ENCODE measurements at regions not wholly inside any gene's neighbourhood (a gene's known extent, or its start where the extent isn't known, plus 50 kb on each side); places are given as distances from the start of the nearest gene placed in this dataset.

GRCh38 chr3:177764377-177764912, 567.2 kb upstream of the TBL1XR1 start:
- Histone ChIP-seq H3K79me2 (ENCODE audit: control insufficient read depth, low read length) (no peaks in the 10 kb centered on the region), H3K9me2 (replicated peaks; ENCODE audit: control insufficient read depth, low read length) (no peaks in the 10 kb centered on the region), H3K4me2 (ENCODE audit: low read length) (no peak overlapping the region), H3K27me3 (ENCODE audit: control insufficient read depth, low read length) (no peaks in the 10 kb centered on the region), H3K9me3 (ENCODE audit: control insufficient read depth, insufficient read depth, low read length) (no peaks in the 10 kb centered on the region), H3K4me1 (ENCODE audit: control insufficient read depth, low read length) (peaks cover 15% of the 10 kb centered on the region), H3K4me3 (ENCODE audit: low read length) (no peak overlapping the region), H3F3A (ENCODE audit: control insufficient read depth, insufficient read depth) (no peaks in the 10 kb centered on the region), H3K27ac (ENCODE audit: low read depth, low read length) (no peak overlapping the region), H3K36me3 (ENCODE audit: control insufficient read depth, low read length) (no peaks in the 10 kb centered on the region), H4K20me1 (ENCODE audit: control insufficient read depth, insufficient read depth, low read depth, low read length) (no peaks in the 10 kb centered on the region)
- TF ChIP-seq EZH2phosphoT487 (IDR thresholded peaks at IDR 0.05; ENCODE audit: borderline replicate concordance, low read length), result no peak
- TF ChIP-seq CTCF (IDR thresholded peaks at IDR 0.05; ENCODE audit: low read depth, low read length, poor library complexity, severe bottlenecking), result no peak

- H3K27ac ChIP-seq (ENCODE audit: low read depth, low read length), result no peak overlapping the region
- no peaks in the 10 kb centered on the region for H3K9me2 ChIP-seq (replicated peaks; ENCODE audit: control insufficient read depth, low read length)
- no peaks in the 10 kb centered on the region for H3K79me2 ChIP-seq (ENCODE audit: control insufficient read depth, low read length)
- H3K9me3 ChIP-seq (ENCODE audit: control insufficient read depth, insufficient read depth, low read length), result no peaks in the 10 kb centered on the region
- TF ChIP-seq CTCF (IDR thresholded peaks at IDR 0.05; ENCODE audit: low read depth, low read length, poor library complexity, severe bottlenecking) (no peak), EZH2phosphoT487 (IDR thresholded peaks at IDR 0.05; ENCODE audit: borderline replicate concordance, low read length) (no peak)
- no peak overlapping the region for H3K4me2 ChIP-seq (ENCODE audit: low read length)
- H3K27me3 ChIP-seq (ENCODE audit: control insufficient read depth, low read length), result no peaks in the 10 kb centered on the region
- no peaks in the 10 kb centered on the region for H3F3A ChIP-seq (ENCODE audit: control insufficient read depth, insufficient read depth)
- no peak overlapping the region for H3K4me3 ChIP-seq (ENCODE audit: low read length)
- H3K36me3 ChIP-seq (ENCODE audit: control insufficient read depth, low read length), result no peaks in the 10 kb centered on the region
- H3K4me1 ChIP-seq (ENCODE audit: control insufficient read depth, low read length), result peaks cover 15% of the 10 kb centered on the region
- H4K20me1 ChIP-seq (ENCODE audit: control insufficient read depth, insufficient read depth, low read depth, low read length), result no peaks in the 10 kb centered on the region
Measured at GRCh38 chr3:177764933-177765332, 567.7 kb upstream of the TBL1XR1 start.

- Histone ChIP-seq H3K4me1 (ENCODE audit: control insufficient read depth, low read length) (peaks cover 18% of the 10 kb centered on the region), H3K79me2 (ENCODE audit: control insufficient read depth, low read length) (no peaks in the 10 kb centered on the region), H3K9me2 (replicated peaks; ENCODE audit: control insufficient read depth, low read length) (no peaks in the 10 kb centered on the region), H3K27ac (ENCODE audit: low read depth, low read length) (no peak overlapping the region), H3K36me3 (ENCODE audit: control insufficient read depth, low read length) (no peaks in the 10 kb centered on the region), H3K4me2 (ENCODE audit: low read length) (no peak overlapping the region), H3F3A (ENCODE audit: control insufficient read depth, insufficient read depth) (no peaks in the 10 kb centered on the region), H3K27me3 (ENCODE audit: control insufficient read depth, low read length) (no peaks in the 10 kb centered on the region), H3K4me3 (ENCODE audit: low read length) (no peak overlapping the region), H3K9me3 (ENCODE audit: control insufficient read depth, insufficient read depth, low read length) (no peaks in the 10 kb centered on the region), H4K20me1 (ENCODE audit: control insufficient read depth, insufficient read depth, low read depth, low read length) (no peaks in the 10 kb centered on the region)
- TF ChIP-seq EZH2phosphoT487 (IDR thresholded peaks at IDR 0.05; ENCODE audit: borderline replicate concordance, low read length), result no peak
- TF ChIP-seq CTCF (IDR thresholded peaks at IDR 0.05; ENCODE audit: low read depth, low read length, poor library complexity, severe bottlenecking), result no peak
Measured at GRCh38 chr3:177770383-177771230, 573.3 kb upstream of the TBL1XR1 start.
